ENCODE measurements at regions not wholly inside any gene's neighbourhood (a gene's known extent, or its start where the extent isn't known, plus 50 kb on each side); places are given as distances from the start of the nearest gene placed in this dataset.
"Not testable (repeated sequence)": the region's sequence is repeated elsewhere in the genome, so short reads cannot be mapped to it uniquely, and the experiment has no call there.

GRCh38 chr9:7342229-7342628, 457.3 kb downstream of the DMAC1 start:
- no peak for DNase-seq (ENCODE audit: low read depth)

- no peak for DNase-seq (ENCODE audit: low read depth)
Measured at GRCh38 chr9:7341571-7341970, 458.0 kb downstream of the DMAC1 start.

DNA sequence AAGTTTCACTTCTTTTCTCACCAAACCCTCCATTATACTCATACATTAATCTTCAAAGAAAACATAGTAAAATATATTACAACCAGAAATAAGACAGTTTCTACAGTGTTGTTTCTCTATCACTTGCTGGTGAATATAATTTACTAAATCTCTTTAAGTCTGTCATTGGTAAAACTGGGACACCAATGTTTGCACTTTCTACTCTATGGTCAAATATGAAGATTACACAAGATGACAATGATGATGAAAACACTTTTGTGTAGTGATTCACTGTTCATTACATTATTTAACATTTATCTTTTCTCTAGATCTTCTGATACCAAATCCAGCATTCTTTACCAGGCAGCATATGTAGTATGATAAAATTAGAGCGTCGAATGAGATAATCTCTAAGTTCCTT, 459.1 kb downstream of the DMAC1 start:
- no peak for DNase-seq (ENCODE audit: low read depth)

- no peak for DNase-seq (ENCODE audit: low read depth)
Measured at GRCh38 chr9:7338586-7339281, 460.8 kb downstream of the DMAC1 start.

DNA sequence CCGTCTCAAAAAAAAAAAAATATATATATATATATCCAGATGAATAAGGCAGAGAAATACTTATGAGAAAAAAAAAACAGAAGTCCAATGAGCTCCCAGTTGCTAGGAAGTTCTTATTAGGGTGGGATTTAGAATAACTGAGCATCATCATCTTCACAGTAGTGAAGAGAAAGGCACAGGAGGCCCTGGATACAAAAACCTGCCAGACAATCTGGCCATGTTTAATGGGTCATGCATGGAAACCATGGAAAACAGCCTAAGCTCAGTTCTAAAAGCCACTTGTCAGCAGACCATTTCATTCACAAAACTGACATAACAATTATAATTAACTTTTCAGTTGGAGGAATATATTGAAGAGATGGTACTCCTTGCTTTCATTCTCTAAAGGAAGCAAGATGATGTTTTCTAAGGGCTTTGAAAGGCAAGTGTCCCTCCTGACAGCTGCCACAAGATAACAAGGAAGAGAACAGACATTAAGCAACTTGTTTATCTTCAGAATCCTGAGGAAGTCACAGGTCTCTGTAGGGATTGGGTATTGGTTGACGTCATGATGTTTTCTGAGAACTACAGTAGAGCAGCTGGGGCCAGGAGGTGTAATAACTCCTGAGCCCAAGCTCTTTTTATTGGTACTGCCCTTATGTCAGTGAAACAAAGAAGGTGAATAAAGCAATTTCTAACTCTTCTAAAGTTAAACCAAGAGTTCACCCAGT, 463.1 kb downstream of the DMAC1 start:
- no peak for DNase-seq (ENCODE audit: low read depth)

DNA sequence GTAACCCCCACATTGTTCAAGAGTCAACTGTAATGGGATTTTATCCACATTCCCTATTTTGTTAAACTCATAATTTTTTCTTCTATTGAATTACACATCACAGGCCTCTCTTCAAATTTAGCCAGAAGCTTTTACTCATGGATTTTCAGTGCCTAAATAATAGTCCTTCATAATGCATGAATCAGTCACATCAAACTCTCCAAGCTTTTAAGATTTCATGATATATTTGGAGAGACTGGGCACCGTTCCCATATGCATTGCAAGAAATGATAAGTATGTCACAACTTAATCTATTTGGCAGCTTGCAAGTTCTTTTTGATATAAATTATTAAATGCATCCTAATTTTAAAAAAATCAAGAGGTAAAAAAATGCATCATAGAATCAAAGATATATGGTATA, 465.9 kb downstream of the DMAC1 start:
- DNase-seq (ENCODE audit: low read depth): no peak

- no peak for DNase-seq (ENCODE audit: low read depth)
Measured at GRCh38 chr9:7332780-7333179, 466.8 kb downstream of the DMAC1 start.

GRCh38 chr9:7328453-7328852, 471.1 kb downstream of the DMAC1 start:
- no peak for DNase-seq (ENCODE audit: low read depth)

DNA sequence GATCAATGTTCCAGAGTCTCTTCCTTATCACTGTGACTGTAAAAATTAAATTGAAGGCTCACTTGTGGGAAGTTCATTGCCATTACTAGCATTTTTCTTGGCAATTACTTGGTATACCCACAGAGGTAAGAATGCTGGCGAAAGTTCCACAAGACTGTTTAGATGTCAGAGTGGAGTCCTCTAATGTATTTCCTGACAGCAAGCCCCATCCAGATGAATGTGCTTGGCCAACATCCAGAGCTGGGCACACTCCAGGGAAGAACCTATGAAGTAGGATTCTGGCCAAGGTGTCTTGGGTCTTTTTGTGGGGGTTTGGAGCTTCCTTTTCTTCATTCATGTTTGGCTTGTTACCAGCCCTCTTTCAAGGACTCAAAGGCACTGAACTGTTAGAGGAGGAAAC, 473.6 kb downstream of the DMAC1 start:
- DNase-seq (ENCODE audit: low read depth): no peak

DNA sequence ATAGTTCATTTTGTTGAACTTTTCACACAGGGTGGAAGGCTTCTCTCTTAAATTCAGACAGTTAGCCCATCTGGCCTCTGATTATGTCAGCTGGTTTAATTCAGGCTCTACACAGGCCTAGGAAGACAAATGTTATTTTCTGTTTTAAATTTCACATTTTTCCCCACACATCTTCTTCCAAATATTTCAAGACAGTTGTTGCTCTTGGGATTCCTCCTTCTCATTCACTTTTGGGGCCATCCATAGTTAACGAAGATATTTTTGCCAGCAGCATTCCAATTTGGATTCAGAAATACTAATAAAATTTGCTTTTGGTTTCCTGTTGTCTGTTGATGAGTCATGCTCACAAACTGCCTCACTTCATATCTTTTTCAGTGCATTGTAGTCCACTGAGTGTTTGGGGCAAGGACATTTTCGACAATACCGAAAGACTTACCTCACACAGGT, 475.4 kb downstream of the DMAC1 start:
- no peak for DNase-seq (ENCODE audit: low read depth)

GRCh38 chr9:7320841-7321240, 478.7 kb downstream of the DMAC1 start:
- DNase-seq (ENCODE audit: low read depth): no peak

GRCh38 chr9:7320139-7320538, 479.4 kb downstream of the DMAC1 start:
- DNase-seq (ENCODE audit: low read depth): peak; percentile 81

DNA sequence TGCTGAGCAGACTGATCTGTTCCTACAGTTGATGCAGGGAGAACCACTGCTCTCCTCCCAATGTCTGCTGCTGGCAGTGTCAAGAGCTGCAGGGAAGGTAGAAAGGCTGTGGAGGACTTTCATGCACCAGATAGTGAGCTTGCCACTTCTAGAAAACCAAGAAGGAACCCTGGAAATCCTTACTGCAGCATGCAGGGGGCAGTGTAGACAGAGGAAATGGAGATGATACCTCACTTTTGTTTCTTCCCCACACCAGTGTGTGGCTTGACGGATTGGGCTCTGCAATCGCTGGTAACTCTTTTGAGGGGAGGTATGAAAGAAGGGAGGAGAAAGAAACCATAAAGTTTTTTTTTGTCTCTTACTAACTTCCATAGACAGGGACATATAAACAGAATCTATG, 480.7 kb downstream of the DMAC1 start:
- DNase-seq (ENCODE audit: low read depth): no peak

GRCh38 chr9:7316967-7317366, 482.6 kb downstream of the DMAC1 start:
- no peak for DNase-seq (ENCODE audit: low read depth)

DNA sequence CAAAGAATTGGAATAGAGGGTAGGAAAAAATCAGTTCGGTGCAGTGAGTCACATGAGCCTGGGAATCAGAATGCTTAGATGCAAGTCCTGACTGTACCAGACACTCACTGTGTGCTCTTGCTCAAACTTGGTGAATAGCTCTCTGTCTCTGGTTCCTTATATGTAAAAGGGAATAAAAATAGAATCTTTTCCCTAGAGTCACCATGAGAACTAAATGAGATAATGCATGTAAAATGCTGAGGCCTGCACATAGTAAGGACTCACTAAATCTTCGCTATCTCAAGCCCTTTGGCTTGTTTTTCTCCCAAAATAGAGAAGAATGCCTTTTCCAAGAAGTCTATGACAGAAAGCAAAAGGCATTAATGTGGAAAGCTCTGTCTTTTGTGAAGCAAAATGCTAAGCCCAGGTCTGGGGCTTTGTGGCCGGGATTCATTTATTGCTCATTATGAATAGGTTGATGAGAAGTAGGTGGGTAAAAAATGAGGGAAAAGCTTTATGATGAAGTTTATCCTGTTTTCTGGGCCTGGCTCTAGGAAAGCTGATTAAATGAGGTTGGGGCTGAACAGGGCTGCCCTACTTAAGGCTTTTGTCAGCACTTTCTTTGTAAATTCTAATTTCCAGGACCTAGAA, 483.3 kb downstream of the DMAC1 start:
- peak; percentile 27 for DNase-seq (ENCODE audit: low read depth)

- DNase-seq (ENCODE audit: low read depth): peak; percentile 13
Measured at GRCh38 chr9:7315746-7316145, 483.8 kb downstream of the DMAC1 start.

DNA sequence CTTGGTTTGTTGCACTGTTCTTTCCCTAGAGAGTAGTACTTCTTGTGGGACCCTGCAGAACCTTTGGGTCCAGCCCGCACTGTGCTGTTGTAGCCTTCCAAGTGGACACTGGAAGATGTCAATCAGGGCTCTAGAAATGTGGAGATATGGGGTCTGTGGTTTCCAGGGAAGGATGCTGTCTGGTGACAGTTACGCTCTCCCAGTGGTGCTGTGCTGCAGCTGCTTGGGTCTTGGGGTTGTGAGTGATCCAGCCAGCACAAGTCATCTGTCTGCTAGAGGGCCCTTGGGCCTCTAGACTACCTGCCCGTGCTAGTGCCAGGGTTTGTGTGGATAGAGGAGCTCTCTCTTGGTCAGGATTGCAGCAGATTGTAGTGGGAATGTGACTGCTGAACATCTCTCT, 484.5 kb downstream of the DMAC1 start:
- DNase-seq (ENCODE audit: low read depth): no peak

DNA sequence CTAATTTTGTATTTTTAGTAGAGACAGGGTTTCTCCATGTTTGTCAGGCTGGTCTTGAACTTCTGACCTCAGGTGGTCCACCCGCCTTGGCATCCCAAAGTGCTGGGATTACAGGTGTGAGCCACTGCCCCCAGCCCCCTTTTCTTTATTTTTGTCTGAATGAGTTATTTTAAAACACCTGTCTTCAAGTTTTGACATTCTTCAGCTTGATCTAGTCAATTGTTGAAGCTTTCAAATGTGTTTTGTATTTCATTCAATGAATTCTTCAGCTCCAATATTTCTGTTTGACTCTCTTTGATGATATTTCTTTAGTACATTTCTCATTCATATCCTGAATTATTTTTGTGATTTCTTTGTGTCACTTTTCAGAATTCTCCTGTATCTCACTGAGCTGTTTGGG, 486.2 kb downstream of the DMAC1 start:
- DNase-seq (ENCODE audit: low read depth): no peak

- not testable (repeated sequence) for DNase-seq (ENCODE audit: low read depth)
Measured at GRCh38 chr9:7309051-7309450, 490.5 kb downstream of the DMAC1 start.

GRCh38 chr9:7305677-7306076, 493.9 kb downstream of the DMAC1 start:
- no peak for DNase-seq (ENCODE audit: low read depth)

DNA sequence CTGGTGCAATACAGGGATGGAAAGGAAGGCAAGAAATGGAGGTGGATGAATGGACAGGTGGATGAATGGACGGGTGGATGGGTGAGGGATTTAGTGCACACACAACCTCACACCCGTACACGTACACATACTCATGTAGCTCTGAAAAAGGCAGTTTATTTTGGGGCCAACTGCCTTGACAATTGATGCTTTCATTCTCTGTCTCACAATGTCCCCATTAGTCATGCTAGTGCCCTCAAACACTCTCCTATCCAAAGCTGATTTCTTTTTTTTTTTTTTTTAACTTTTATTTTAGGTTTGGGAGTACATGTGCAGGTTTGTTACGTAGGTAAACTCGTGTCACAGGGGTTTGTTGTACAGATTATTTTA, 495.0 kb downstream of the DMAC1 start:
- no peak for DNase-seq (ENCODE audit: low read depth)

GRCh38 chr9:7303907-7304626, 495.5 kb downstream of the DMAC1 start:
- DNase-seq (ENCODE audit: low read depth): no peak

DNA sequence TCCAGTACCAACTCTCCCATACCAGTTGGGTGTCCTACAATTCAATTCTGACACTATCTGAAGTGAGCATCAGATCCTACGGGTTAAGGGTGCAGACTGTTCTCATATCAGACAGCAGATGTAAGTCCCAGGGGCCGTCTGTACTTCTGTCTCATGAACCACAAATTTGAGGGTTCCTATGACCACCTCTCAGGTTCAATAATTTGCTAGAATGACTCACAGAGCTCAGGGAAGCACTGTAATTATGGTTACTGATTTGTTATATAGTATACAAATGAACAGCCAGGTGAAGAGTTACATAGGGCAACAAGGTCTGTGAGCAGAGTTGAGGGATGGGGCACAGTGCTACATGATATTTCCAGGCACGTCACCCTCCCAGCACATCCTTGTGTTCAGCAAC, 499.1 kb downstream of the DMAC1 start:
- no peak for DNase-seq (ENCODE audit: low read depth)
